Epithelial cell of proximal tubule (primary cell): ENCODE measurements at regions not wholly inside any gene's neighbourhood (a gene's known extent, or its start where the extent isn't known, plus 50 kb on each side); places are given as distances from the start of the nearest gene placed in this dataset.

Experiments used
- DNase-seq: peaks from one replicate; pipeline ENCODE4 v3.0.0-alpha.2; 2011; ENCODE audit warnings: low read depth
- H3K4me3 ChIP-seq: 2 replicates; pipeline ENCODE4 v1.5.1; 2011; ENCODE audit warnings: low read depth, mild to moderate bottlenecking, low read length
- CTCF ChIP-seq: conservative IDR thresholded peaks from 2 replicates; pipeline ENCODE4 v1.5.1; 2012; ENCODE audit warnings: low read depth, mild to moderate bottlenecking, low read length

- DNase-seq: no peak
- H3K4me3 ChIP-seq: no peak overlapping the region
- no peak for TF ChIP-seq CTCF
Measured at GRCh38 chr5:58156973-58157701, 302.7 kb downstream of the PLK2 start.

- DNase-seq: no peak
- no peak overlapping the region for H3K4me3 ChIP-seq
- TF ChIP-seq CTCF: no peak
Measured at GRCh38 chr5:58156361-58156760, 303.5 kb downstream of the PLK2 start.

GRCh38 chr5:58153255-58153654 is 306.6 kb downstream of the PLK2 start:
- DNase-seq: no peak
- TF ChIP-seq CTCF: no peak
- no peak overlapping the region for H3K4me3 ChIP-seq

- no peak overlapping the region for H3K4me3 ChIP-seq
- no peak for DNase-seq
Measured at GRCh38 chr5:58151414-58151813, 308.5 kb downstream of the PLK2 start.

GRCh38 chr5:58150926-58151325 is 309.0 kb downstream of the PLK2 start:
- H3K4me3 ChIP-seq: no peak overlapping the region
- TF ChIP-seq CTCF: no peak
- no peak for DNase-seq

More at GRCh38 chr5:58151414-58151813, 308.5 kb downstream of the PLK2 start:
- TF ChIP-seq CTCF: no peak

GRCh38 chr5:58149746-58150145 is 310.1 kb downstream of the PLK2 start:
- TF ChIP-seq CTCF: no peak
- no peak for DNase-seq
- no peak overlapping the region for H3K4me3 ChIP-seq

- peak; percentile 6 for DNase-seq
- H3K4me3 ChIP-seq: no peak overlapping the region
- TF ChIP-seq CTCF: no peak
Measured at GRCh38 chr5:58149345-58149744, 310.5 kb downstream of the PLK2 start.
